ENCODE measurements at regions not wholly inside any gene's neighbourhood (a gene's known extent, or its start where the extent isn't known, plus 50 kb on each side); places are given as distances from the start of the nearest gene placed in this dataset.

DNA sequence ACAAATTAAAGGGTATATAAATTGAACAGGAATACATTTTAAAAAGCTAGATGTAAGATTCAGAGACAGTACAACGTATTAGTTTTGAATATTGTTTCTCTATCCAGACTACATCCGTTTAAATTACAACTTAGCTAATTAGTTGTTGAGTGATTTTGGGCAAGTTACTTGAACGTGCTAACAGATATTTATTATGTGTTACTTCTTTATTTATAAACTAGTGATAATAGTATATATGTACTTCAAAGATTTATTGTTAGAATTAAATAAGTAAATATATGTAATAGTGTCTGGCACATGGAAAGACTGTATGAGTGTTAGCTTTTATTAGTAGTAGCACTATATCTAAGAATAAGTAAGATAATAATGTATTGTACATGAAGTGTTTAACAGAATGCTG lies 92.0 kb upstream of the GBE1 start:
- WGBS, 4 donors = 78 to 84% (median 83%) methylated on average over 3 of the region's 3 CpGs
- intact Hi-C loops (cut with DNase I) = no loop called here
- Histone ChIP-seq H3K4me1 (replicated peaks in 1 of 2) (no peaks in the 10 kb centered on the region), H3K9me3 (replicated peaks in 1 of 3) (no peaks in the 10 kb centered on the region), H3K4me3 (no peak overlapping the region), H3K36me3 (replicated peaks in 1 of 2) (no peaks in the 10 kb centered on the region), H3K27ac (no peak overlapping the region), H3K27me3 (no peaks in the 10 kb centered on the region)
- DNase-seq = no peak
- no peak for TF ChIP-seq POLR2A (IDR thresholded peaks at IDR 0.05)
- TF ChIP-seq, protein P1, sequence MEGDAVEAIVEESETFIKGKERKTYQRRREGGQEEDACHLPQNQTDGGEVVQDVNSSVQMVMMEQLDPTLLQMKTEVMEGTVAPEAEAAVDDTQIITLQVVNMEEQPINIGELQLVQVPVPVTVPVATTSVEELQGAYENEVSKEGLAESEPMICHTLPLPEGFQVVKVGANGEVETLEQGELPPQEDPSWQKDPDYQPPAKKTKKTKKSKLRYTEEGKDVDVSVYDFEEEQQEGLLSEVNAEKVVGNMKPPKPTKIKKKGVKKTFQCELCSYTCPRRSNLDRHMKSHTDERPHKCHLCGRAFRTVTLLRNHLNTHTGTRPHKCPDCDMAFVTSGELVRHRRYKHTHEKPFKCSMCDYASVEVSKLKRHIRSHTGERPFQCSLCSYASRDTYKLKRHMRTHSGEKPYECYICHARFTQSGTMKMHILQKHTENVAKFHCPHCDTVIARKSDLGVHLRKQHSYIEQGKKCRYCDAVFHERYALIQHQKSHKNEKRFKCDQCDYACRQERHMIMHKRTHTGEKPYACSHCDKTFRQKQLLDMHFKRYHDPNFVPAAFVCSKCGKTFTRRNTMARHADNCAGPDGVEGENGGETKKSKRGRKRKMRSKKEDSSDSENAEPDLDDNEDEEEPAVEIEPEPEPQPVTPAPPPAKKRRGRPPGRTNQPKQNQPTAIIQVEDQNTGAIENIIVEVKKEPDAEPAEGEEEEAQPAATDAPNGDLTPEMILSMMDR (IDR thresholded peaks at IDR 0.05) = no peak

DNA sequence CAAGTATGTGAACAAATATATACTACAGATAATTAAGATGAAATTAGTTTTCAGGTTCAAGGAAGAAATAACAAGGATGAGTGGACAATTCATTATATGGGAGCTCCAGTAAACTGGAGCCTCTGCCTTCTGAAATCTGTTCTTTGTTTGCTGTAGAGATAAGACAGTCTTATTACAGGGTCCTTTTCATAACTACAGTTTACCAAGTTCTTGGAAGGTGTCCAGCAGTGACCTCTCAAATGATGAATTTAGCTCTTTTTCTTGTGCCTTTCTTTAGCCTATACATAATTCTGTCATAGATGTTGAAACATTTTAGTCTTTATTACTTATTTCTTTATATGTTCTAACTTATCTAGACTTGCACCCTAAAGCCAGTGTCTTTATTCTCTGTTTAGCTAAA lies 89.7 kb upstream of the GBE1 start:
- Histone ChIP-seq H3K27me3 (no peaks in the 10 kb centered on the region), H3K4me3 (no peak overlapping the region), H3K36me3 (replicated peaks in 1 of 2) (no peaks in the 10 kb centered on the region), H3K27ac (no peak overlapping the region), H3K9me3 (replicated peaks in 1 of 3) (no peaks in the 10 kb centered on the region), H3K4me1 (replicated peaks in 1 of 2) (no peaks in the 10 kb centered on the region)
- intact Hi-C loops (cut with DNase I) = no loop called here
- TF ChIP-seq, protein P1 (IDR thresholded peaks at IDR 0.05) = no peak
- TF ChIP-seq POLR2A (IDR thresholded peaks at IDR 0.05) = no peak
- DNase-seq = no peak

DNA sequence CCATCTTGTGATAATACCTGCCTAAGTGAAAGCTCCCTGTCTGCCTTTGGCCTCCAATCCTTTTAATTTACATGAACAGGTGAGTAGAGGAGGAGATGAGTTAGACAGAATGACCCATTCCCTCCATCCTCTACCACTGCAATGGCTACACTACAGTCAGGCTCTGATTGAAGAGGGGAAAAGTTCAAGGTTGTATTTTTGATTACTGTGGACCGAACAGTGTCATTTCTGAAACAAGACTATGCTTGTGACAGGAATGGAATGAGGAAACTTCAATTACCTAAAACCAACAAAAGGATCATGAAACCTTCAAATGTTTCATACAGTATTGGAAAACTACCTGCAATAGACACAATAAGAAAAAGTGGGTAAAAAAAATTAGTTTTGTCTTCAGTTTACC lies 85.5 kb upstream of the GBE1 start:
- no peaks in the 10 kb centered on the region for H3K9me3 ChIP-seq (replicated peaks in 1 of 3)
- intact Hi-C loops (cut with DNase I) = no loop called here
- no peak overlapping the region for H3K4me3 ChIP-seq
- no peaks in the 10 kb centered on the region for H3K36me3 ChIP-seq (replicated peaks in 1 of 2)
- no peaks in the 10 kb centered on the region for H3K27me3 ChIP-seq
- no peak for TF ChIP-seq POLR2A (IDR thresholded peaks at IDR 0.05)
- TF ChIP-seq, protein P1 (IDR thresholded peaks at IDR 0.05) = no peak
- H3K27ac ChIP-seq = no peak overlapping the region
- WGBS, 4 donors = 45 to 53% (median 48%) methylated on average over 1 of the region's 1 CpG
- H3K4me1 ChIP-seq (replicated peaks in 1 of 2) = no peaks in the 10 kb centered on the region
- DNase-seq = no peak

DNA sequence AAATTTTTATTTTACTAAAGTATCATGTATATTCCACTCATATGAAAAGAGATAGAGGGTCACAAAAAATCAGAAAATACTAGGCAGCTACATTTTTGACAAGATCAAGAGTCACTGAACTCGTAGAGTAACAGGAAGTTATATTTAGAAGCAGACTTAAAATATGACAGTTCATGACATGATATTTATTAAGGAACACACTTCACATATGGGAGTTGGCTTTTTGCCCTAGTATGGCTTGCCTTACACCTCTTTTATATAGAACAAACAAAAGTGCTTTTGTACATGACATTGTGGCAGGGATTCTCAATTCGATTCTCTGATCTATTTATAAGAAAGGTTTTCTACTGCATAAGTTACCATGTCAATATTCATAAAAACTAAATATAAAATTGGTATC lies 80.1 kb upstream of the GBE1 start:
- intact Hi-C loops (cut with DNase I) = no loop called here
- WGBS, 4 donors = 37 to 55% (median 47%) methylated on average over 2 of the region's 2 CpGs

More for the DNA sequence above, 80.1 kb upstream of the GBE1 start:
- Histone ChIP-seq H3K9me3 (replicated peaks in 1 of 3) (no peaks in the 10 kb centered on the region), H3K4me1 (replicated peaks in 1 of 2) (no peaks in the 10 kb centered on the region), H3K27me3 (no peaks in the 10 kb centered on the region), H3K36me3 (replicated peaks in 1 of 2) (no peaks in the 10 kb centered on the region), H3K27ac (no peak overlapping the region), H3K4me3 (no peak overlapping the region)
- no peak for TF ChIP-seq POLR2A (IDR thresholded peaks at IDR 0.05)
- TF ChIP-seq, protein P1 (IDR thresholded peaks at IDR 0.05) = no peak
- DNase-seq = no peak
